ENCODE measurements at regions not wholly inside any gene's neighbourhood (a gene's known extent, or its start where the extent isn't known, plus 50 kb on each side); places are given as distances from the start of the nearest gene placed in this dataset.

DNA sequence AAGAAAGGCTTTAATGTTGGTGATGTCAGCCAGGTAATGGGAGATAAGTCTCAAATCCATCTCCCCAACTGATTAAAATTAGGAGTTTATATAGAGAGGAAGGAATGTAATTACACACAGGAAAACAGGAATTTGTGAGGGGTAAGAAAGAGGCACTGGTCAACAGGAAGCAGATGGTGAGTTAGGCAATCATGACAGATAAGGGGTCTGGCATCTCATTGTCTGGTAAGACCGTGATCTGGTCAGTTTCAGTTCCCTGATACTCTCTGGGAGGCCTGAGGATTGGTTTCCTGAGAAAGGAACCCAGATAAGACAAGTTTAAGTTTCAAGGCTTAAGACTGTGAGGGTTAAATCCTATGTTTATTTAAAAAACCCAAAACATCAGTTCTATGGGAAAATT is 414.7 kb upstream of the ARRDC4 start:
- no peak for TF ChIP-seq POLR2A (IDR thresholded peaks at IDR 0.05)
- TF ChIP-seq, protein P1, sequence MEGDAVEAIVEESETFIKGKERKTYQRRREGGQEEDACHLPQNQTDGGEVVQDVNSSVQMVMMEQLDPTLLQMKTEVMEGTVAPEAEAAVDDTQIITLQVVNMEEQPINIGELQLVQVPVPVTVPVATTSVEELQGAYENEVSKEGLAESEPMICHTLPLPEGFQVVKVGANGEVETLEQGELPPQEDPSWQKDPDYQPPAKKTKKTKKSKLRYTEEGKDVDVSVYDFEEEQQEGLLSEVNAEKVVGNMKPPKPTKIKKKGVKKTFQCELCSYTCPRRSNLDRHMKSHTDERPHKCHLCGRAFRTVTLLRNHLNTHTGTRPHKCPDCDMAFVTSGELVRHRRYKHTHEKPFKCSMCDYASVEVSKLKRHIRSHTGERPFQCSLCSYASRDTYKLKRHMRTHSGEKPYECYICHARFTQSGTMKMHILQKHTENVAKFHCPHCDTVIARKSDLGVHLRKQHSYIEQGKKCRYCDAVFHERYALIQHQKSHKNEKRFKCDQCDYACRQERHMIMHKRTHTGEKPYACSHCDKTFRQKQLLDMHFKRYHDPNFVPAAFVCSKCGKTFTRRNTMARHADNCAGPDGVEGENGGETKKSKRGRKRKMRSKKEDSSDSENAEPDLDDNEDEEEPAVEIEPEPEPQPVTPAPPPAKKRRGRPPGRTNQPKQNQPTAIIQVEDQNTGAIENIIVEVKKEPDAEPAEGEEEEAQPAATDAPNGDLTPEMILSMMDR (IDR thresholded peaks at IDR 0.05): no peak
